Neural progenitor cell (in vitro differentiated cells): ENCODE measurements at regions not wholly inside any gene's neighbourhood (a gene's known extent, or its start where the extent isn't known, plus 50 kb on each side); places are given as distances from the start of the nearest gene placed in this dataset.

Experiments
- DNase-seq: peaks from one replicate; pipeline ENCODE4 v3.0.0-alpha.2; 2016; ENCODE audit warnings: low spot score
- H2AFZ ChIP-seq: fragments of 200-600 bp; sonication (generic); replicated peaks from 2 replicates; pipeline ENCODE4 v1.6.1; 2016; ENCODE audit warnings: antibody characterized with exemption
- H3F3A ChIP-seq: fragments of 200-600 bp; sonication (generic); 2 replicates; pipeline ENCODE4 v1.6.1; 2016; ENCODE audit warnings: antibody characterized with exemption, low read depth
- H3K27ac ChIP-seq: fragments of 200-600 bp; sonication (generic); 2 replicates; pipeline ENCODE4 v1.5.1; 2016; ENCODE audit warnings: mild to moderate bottlenecking
- H3K27me3 ChIP-seq: fragments of 200-600 bp; sonication (generic); 2 replicates; pipeline ENCODE4 v1.6.1; 2016; ENCODE audit warnings: mild to moderate bottlenecking, moderate library complexity
- H3K36me3 ChIP-seq: fragments of 200-600 bp; sonication (generic); 2 replicates; pipeline ENCODE4 v1.5.1; 2016
- H3K4me1 ChIP-seq: fragments of 200-600 bp; sonication (generic); 2 replicates; pipeline ENCODE4 v1.6.1; 2016; ENCODE audit warnings: mixed run types
- H3K4me2 ChIP-seq: fragments of 200-600 bp; sonication (generic); 2 replicates; pipeline ENCODE4 v1.6.1; 2016
- H3K4me3 ChIP-seq: fragments of 200-600 bp; sonication (generic); 2 replicates; pipeline ENCODE4 v1.5.1; 2016
- H3K79me2 ChIP-seq: fragments of 200-600 bp; sonication (generic); 2 replicates; pipeline ENCODE4 v1.6.1; 2016; ENCODE audit warnings: low read depth
- H3K9ac ChIP-seq: fragments of 200-600 bp; sonication (generic); 2 replicates; pipeline ENCODE4 v1.6.1; 2016
- H3K9me3 ChIP-seq: fragments of 200-600 bp; sonication (generic); 2 replicates; pipeline ENCODE4 v1.5.1; 2016; ENCODE audit warnings: low read depth
- H4K20me1 ChIP-seq: fragments of 200-600 bp; sonication (generic); 2 replicates; pipeline ENCODE4 v1.6.1; 2016; ENCODE audit warnings: low read depth
- H3K27ac Mint-ChIP-seq: 3 replicates; pipeline ENCODE4 v1.8.0; 2021; ENCODE audit warnings: mixed read lengths
- H3K27me3 Mint-ChIP-seq: 2 replicates; pipeline ENCODE4 v1.8.0; 2022; ENCODE audit warnings: low read depth, mild to moderate bottlenecking, inconsistent platforms, moderate library complexity, mixed read lengths; ENCODE audit not compliant: insufficient read depth
- H3K36me3 Mint-ChIP-seq: 3 replicates; pipeline ENCODE4 v1.8.0; 2021; ENCODE audit warnings: mixed read lengths
- H3K4me1 Mint-ChIP-seq: 3 replicates; pipeline ENCODE4 v1.8.0; 2021; ENCODE audit warnings: mixed read lengths
- H3K4me3 Mint-ChIP-seq: 3 replicates; pipeline ENCODE4 v1.8.0; 2021; ENCODE audit warnings: mild to moderate bottlenecking, moderate library complexity, mixed read lengths
- H3K9me3 Mint-ChIP-seq: 3 replicates; pipeline ENCODE4 v1.8.0; 2020; ENCODE audit warnings: mixed read lengths
- CTCF ChIP-seq: fragments of 200-600 bp; sonication (generic); IDR thresholded peaks from 2 replicates; pipeline ENCODE4 v1.5.1; 2017; ENCODE audit warnings: antibody characterized with exemption, mild to moderate bottlenecking
- EZH2 ChIP-seq: fragments of 200-600 bp; sonication (generic); IDR thresholded peaks from 2 replicates; pipeline ENCODE4 v1.6.1; 2017; ENCODE audit warnings: antibody characterized with exemption, mild to moderate bottlenecking, moderate library complexity
- EZH2phosphoT487 ChIP-seq: fragments of 200-600 bp; sonication (generic); IDR thresholded peaks from 2 replicates; pipeline ENCODE4 v1.6.1; 2017; ENCODE audit warnings: antibody characterized with exemption

DNA sequence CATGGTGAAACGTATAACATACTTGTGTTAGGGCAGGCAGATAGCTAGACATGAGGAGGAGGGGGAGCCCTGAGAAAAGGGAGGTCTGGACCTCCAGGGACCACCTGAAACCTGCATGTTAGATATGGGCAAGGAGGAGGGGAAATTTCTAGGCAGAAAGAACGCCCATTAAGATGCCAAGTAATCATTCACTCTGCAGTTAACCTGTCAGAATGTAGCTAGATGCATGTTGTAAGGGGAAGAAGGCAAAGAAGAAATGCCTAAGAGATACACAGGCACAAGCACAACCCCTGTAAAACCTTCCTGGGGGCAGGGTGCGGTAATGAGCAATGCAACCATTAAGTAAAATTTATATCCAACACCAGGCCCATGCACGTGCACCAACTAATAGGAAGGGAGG is 1055.3 kb upstream of the SPRY2 start:
- H2AFZ ChIP-seq, result peak overlapping the region; percentile 84
- H3K36me3 Mint-ChIP-seq, result no peaks in the 10 kb centered on the region
- peaks cover 29% of the 10 kb centered on the region for H3K4me1 ChIP-seq
- H3K4me3 Mint-ChIP-seq, result no peak overlapping the region
- no peaks in the 10 kb centered on the region for H3K27me3 ChIP-seq
- no peak for TF ChIP-seq CTCF
- H3K9me3 Mint-ChIP-seq, result no peaks in the 10 kb centered on the region
- peaks cover 6% of the 10 kb centered on the region for H3F3A ChIP-seq
- no peak for DNase-seq
- no peak overlapping the region for H3K27ac ChIP-seq
- no peak overlapping the region for H3K9ac ChIP-seq
- no peak overlapping the region for H3K4me2 ChIP-seq
- H3K79me2 ChIP-seq, result no peaks in the 10 kb centered on the region
- H3K9me3 ChIP-seq, result no peaks in the 10 kb centered on the region
- H3K27me3 Mint-ChIP-seq, result peaks cover 2% of the 10 kb centered on the region
- no peaks in the 10 kb centered on the region for H3K36me3 ChIP-seq
- no peak overlapping the region for H3K27ac Mint-ChIP-seq
- no peak overlapping the region for H3K4me3 ChIP-seq
- no peaks in the 10 kb centered on the region for H4K20me1 ChIP-seq
- peaks cover 11% of the 10 kb centered on the region for H3K4me1 Mint-ChIP-seq

DNA sequence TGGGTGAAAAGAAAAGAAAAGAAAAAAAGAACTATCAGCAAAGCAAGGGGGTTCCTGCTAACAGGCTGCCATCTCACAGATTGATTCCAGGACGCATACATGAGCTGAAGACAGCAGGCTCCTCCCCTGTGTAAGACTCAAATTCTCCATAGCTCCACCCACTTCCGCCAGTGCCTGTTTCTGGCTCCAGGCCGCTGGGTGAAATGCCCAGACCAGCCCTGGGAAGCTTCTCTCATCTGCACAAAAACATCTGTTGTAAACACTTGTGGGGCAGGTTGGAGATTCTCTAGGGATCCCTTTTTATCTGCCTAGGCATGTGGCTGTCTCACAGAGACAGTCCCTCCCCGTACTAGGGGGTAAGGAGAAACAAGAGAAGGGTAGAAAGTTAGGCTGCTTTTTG is 1054.4 kb upstream of the SPRY2 start:
- Histone ChIP-seq H3K4me2 (no peak overlapping the region), H3K4me3 (no peak overlapping the region), H4K20me1 (no peaks in the 10 kb centered on the region), H2AFZ (peak overlapping the region; percentile 84), H3K9ac (no peak overlapping the region), H3K36me3 (no peaks in the 10 kb centered on the region), H3K79me2 (no peaks in the 10 kb centered on the region), H3K9me3 (no peaks in the 10 kb centered on the region), H3K27me3 (no peaks in the 10 kb centered on the region), H3F3A (peaks cover 6% of the 10 kb centered on the region), H3K27ac (peak overlapping the region; percentile 32), H3K4me1 (peaks cover 29% of the 10 kb centered on the region)
- no peaks in the 10 kb centered on the region for H3K9me3 Mint-ChIP-seq
- H3K4me3 Mint-ChIP-seq, result no peak overlapping the region
- DNase-seq, result peak; percentile 59
- TF ChIP-seq EZH2phosphoT487 (no peak), EZH2 (no peak), CTCF (no peak)
- no peaks in the 10 kb centered on the region for H3K36me3 Mint-ChIP-seq
- H3K27me3 Mint-ChIP-seq, result peaks cover 2% of the 10 kb centered on the region
- peaks cover 11% of the 10 kb centered on the region for H3K4me1 Mint-ChIP-seq
- H3K27ac Mint-ChIP-seq, result no peak overlapping the region

DNA sequence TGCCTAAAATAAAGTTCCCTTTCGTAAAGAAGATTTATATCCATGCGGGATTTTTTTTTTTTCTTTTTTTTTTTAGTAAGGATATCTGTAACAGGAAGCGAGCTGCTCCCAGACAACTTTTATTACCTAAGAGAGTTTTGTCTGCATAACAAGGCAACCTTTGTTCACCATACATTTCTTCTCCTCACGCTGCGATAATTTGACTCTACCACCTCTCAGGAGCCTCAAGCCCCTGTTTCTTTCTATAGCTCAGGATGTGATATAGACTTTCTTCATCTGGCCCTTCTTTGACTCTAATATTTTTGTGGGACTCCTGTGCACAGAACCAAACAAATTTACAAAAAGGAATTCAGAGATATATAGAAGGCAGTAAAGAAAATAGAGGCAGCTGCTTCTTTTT is 1053.7 kb upstream of the SPRY2 start:
- Mint-ChIP-seq H3K27ac (no peak overlapping the region), H3K9me3 (no peaks in the 10 kb centered on the region), H3K27me3 (peaks cover 2% of the 10 kb centered on the region), H3K4me3 (no peak overlapping the region), H3K4me1 (peaks cover 8% of the 10 kb centered on the region), H3K36me3 (no peaks in the 10 kb centered on the region)
- Histone ChIP-seq H3K4me1 (peaks cover 29% of the 10 kb centered on the region), H4K20me1 (no peaks in the 10 kb centered on the region), H3K36me3 (no peaks in the 10 kb centered on the region), H3F3A (peaks cover 6% of the 10 kb centered on the region), H3K4me2 (peak overlapping the region; percentile 40), H3K27ac (peak overlapping the region; percentile 32), H3K9ac (no peak overlapping the region), H2AFZ (peak overlapping the region; percentile 84), H3K4me3 (no peak overlapping the region), H3K79me2 (no peaks in the 10 kb centered on the region), H3K27me3 (no peaks in the 10 kb centered on the region), H3K9me3 (no peaks in the 10 kb centered on the region)
- TF ChIP-seq EZH2phosphoT487, result no peak
- TF ChIP-seq CTCF, result no peak
- TF ChIP-seq EZH2, result no peak
- DNase-seq, result no peak

- Histone ChIP-seq H3K36me3 (no peaks in the 10 kb centered on the region), H3K4me2 (no peak overlapping the region), H4K20me1 (no peaks in the 10 kb centered on the region), H2AFZ (peak overlapping the region; percentile 84), H3K27me3 (no peaks in the 10 kb centered on the region), H3K9ac (no peak overlapping the region), H3K27ac (peak overlapping the region; percentile 23), H3F3A (peaks cover 6% of the 10 kb centered on the region), H3K9me3 (no peaks in the 10 kb centered on the region), H3K4me3 (no peak overlapping the region), H3K4me1 (peaks cover 29% of the 10 kb centered on the region), H3K79me2 (no peaks in the 10 kb centered on the region)
- no peaks in the 10 kb centered on the region for H3K36me3 Mint-ChIP-seq
- H3K27ac Mint-ChIP-seq, result no peak overlapping the region
- H3K9me3 Mint-ChIP-seq, result no peaks in the 10 kb centered on the region
- no peak overlapping the region for H3K4me3 Mint-ChIP-seq
- peaks cover 2% of the 10 kb centered on the region for H3K27me3 Mint-ChIP-seq
- peak; percentile 22 for DNase-seq
- TF ChIP-seq EZH2phosphoT487 (no peak), CTCF (peak; percentile 8), EZH2 (no peak)
- H3K4me1 Mint-ChIP-seq, result peaks cover 8% of the 10 kb centered on the region
Observed at GRCh38 chr13:81393721-81394120, 1052.8 kb upstream of the SPRY2 start.
